IPS-NIHi7 (cell line): ENCODE measurements at regions not wholly inside any gene's neighbourhood (a gene's known extent, or its start where the extent isn't known, plus 50 kb on each side); places are given as distances from the start of the nearest gene placed in this dataset.
A peak's percentile ranks its signal among the peaks of the same experiment; 100 is the strongest.

Experiments
- DNase-seq: peaks from one replicate; pipeline ENCODE4 v3.0.0; 2012; ENCODE audit warnings: mixed read lengths; ENCODE audit errors: extremely low spot score

DNA sequence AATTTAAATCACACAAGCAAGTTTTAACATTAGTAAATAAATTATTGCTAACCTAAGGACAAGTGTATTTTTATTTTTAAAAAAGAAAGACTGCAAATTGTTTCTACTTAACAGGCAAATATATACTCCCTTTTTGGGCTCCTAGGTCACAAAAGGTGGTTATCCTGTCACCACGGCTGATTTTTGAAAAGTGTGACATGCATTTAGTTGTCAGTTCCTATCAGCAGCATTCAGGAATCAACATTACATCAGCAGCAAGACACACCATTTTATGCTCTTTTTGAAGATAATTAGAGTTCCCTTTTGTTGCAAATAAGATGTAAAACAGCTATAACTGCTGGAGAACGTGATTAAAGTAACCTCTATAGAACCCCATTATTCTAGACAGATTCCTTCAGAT lies 357.5 kb upstream of the TMCO5A start:
- no peak for DNase-seq

DNA sequence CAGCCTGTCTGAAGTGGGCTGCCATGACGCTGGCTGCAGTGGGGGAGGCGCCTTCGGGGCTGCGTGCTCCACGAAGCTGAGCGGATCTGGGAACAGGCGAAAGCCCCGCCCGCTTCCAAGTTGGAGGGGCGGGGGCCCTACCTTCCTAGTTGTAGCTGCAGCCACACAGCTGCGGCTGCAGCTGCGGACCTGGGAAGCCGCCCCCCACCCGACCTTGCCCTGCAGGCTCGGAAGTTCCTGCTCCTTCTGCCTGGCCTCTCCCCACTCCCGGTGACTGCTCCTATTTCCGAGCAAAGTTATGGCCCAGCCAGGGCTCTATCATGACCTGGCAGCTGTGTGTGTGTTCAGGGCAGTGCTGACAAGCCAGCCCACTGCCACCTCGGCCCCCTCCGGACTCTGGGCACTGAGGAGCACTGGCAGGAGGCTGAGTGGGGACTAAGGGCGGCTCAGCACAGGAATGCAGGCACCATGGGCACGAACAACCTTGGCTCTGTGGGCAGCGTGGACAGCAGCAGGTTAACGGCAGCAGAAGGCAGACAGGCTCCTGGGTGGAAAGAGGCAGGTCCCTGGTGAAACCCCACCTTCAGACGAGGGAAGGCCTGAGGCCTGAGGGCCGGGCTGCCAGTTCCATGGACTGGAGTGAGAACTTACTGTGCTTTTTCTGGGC lies 352.4 kb upstream of the TMCO5A start:
- DNase-seq: no peak

DNA sequence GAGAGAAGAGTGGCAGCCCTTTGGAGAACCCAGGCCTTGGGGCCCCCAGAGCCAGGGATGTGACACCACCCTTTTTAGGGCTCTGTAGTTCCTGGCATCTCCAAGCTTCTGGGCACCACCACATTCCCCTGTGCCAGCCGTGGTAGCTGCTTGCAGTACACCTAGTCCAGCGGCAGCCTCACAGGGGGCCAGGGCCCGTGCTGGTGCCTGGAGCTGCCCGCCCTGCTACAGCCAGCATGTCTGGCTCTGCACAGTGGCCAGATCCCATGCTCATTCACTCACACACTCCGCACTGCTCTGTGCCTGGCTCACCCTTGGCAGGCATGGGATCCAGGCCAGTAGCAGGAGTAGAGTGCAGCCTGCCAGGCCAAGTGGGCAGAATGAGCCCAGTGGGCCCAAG lies 351.6 kb upstream of the TMCO5A start:
- no peak for DNase-seq

DNA sequence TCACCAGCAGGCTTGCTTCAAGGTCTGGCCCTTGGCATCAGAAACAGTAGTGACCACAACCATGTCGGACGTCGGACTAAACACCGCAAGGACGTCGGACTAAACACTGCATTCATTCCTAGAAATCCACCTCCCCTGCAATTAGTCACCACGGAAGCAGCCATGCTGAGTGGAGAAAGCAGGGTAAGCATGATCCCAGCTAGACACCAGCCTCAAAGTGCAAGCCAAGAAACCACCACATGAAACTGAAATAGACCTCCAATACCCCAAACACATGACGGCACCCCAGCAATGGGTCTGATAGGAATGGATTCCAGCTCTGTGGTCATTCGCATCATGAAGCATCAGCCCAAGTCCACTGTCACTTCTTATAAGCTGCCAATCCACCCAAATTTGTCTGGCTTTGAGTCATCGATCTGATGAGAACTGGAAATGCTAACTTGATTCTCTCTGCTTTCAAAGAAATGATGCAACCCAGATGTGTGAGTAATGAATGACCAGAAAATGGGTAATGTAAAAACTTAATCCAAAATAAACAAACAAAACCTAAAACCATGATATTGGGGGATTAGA lies 348.3 kb upstream of the TMCO5A start:
- no peak for DNase-seq

DNA sequence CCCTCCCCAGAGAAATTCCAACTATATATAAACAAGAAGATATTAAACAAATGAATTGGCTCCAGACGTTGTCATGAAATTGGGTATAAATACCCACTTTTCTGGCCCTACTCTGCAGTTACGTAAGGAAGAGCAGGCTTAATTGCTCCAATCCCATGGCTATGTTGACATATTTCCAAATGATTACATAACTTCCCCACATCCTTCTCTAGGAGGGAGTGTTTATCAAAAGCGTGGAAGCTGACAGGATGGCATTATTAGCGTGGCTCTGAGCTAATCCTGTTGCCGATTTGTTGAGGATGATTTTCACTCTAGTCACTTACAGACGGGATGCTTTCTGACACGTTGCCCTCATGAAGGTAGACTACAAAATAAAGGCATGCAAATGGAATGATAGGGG lies 347.5 kb upstream of the TMCO5A start:
- DNase-seq: no peak

DNA sequence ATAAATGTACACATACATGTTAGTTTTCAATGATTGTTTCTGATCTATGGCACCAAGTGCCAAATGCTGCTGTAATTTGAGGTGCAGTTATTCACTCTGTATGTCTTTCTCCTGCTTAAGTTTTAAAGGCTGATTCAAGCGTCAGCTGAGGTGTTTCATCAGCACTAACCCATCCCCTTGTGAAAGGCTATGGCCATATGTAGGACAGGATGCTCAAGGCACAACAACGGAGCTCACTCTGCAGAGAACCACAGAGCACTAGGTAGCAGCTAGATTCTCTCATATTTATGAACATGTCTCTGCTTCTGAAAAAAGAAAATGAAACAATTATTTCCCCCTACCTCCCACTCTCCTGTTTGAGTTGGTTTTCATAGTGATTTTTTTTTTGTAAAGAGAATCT lies 340.0 kb upstream of the TMCO5A start:
- no peak for DNase-seq

DNA sequence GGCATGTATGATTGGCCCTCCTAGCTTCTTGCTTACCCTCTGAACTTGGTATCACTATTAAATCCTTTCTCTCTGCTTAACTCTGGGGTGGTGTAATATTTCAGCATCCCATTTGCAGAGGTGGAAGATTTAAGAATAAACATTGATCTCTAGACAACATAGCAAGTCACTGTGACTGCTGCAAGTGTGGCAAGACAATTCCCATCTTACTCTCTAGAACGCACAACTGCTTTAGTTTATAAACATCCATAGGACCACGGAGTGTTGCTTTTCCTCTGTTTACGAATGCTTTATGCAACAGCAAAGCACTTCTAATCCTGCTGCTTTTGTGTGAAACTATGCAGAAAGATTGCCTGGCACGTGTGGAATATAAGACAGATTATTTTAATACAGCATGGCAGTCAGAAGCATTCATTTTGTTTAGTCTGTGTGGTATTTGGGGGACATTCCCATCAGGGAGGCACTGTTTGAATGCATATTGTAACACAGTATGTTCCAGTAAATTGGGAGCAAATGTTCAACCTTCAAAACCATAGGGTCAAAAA lies 338.9 kb upstream of the TMCO5A start:
- DNase-seq: no peak

DNA sequence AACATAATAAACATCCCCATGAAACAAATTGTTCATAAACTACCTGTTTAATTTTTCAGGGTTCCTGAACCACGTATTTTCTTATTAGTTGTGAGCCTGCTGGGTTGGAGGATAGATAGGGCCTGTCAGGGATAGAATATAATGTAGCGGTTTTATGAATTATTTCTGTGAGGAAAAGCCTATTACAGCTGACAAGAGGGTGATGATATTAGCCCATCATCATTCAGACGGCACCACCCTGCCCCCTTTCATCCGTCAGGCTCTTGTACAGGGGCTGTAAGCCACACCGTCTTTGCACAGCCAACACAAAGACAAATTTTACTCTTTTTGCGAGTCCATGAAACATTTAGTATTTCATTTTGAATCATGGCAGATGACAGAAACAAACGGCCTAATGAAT lies 335.3 kb upstream of the TMCO5A start:
- no peak for DNase-seq

DNA sequence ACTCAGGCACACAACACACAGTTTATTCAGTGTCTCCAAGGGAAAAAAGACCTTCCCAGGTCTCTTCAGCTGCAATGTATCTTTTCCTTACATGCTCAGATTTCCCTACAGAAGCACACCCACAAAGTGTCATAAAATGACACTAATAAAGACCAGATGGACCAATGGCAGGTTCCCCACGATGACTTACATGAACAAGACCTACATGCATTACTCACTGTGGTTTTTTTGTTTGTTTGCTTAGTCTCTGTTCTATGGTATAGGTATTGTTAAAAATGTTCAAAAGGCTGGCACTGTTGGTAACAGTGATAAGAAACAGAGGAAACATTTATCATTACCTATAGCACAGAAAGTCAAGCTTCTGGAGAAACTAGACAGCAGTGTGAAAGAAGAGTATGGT lies 318.2 kb upstream of the TMCO5A start:
- no peak for DNase-seq

DNA sequence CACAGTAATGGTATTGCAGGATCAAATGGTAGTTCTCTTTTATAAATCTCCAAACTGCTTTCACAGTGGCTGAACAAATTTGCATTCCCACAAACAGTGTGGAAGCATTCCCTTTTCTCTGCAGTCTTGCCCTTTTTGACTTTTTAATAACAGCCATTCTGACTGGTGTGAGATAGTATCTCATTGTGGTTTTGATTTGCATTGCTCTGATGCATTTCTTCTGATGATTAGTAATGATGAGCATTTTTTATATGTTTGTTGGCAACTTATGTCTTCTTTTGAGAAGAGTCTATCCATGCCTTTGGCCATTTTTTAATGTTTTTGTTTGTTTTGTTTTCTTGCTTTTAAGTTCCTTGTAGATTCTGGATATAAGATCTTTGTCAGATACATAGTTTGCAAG lies 316.1 kb upstream of the TMCO5A start:
- DNase-seq: no peak

DNA sequence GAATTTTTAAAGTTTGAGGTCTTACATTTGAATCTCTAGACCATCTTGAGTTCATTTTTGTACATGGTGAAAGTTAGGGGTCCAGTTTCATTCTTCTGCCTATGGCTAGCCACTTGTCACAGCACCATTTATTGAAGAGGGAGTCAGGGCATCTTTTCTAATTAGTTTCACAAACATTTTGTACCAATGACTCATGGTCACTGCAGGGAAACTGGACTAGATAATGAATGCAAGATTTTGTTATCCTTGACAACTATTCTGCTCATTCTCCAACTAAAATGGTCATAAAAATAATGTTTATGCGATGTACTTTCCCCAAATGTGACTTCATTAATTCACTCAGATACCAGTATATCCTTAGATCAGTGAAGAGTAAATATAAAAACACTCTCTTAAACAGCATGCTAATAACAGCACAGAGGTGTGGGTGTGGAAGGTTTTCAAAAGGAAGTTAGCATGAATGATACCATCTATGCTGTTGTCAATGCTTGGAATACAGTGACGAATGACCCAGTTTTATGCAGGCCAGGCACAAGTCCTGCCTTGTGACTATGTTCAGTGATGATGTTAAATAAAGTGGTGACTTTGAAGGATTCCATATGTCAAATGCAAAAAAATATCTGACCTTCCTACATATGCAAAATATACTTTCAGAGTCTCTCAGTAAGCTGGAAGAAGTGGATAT lies 314.9 kb upstream of the TMCO5A start:
- DNase-seq: no peak

DNA sequence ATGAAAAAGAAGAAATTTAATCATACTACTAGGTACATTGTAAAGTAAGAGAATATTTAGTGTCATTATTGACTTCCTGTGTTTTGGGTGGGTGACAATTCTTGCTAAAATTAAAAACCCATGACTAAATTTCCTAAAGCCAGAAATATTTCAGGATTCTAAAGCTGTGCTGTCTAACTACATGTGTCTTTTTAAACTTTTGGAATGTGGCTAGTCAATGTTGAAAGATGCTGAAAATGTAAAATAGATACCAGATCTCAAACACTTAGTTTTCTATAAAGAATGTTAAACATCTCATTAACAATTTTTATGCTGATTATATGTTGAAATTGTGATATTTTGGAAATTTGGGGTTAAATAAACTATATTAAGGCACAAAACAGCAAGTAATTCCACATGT lies 308.9 kb upstream of the TMCO5A start:
- DNase-seq: no peak

DNA sequence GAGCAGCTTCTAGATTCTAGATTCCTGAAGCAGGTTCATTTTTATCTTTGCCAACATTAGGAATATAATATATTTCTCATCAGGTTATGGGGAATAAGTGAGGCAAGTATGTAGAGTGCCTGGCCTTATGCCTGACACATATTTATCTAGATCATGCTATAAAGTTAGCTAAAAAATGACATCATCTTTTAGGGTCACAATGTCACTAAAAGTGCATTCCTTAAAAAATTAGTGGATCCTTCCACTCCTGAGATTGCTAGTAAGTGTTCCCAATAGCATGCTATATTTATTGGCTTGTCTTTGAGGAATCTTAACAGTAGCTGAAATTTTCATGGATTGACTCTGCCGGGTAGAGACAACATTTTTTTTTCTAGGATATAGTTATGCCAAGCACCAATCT lies 305.9 kb upstream of the TMCO5A start:
- no peak for DNase-seq

DNA sequence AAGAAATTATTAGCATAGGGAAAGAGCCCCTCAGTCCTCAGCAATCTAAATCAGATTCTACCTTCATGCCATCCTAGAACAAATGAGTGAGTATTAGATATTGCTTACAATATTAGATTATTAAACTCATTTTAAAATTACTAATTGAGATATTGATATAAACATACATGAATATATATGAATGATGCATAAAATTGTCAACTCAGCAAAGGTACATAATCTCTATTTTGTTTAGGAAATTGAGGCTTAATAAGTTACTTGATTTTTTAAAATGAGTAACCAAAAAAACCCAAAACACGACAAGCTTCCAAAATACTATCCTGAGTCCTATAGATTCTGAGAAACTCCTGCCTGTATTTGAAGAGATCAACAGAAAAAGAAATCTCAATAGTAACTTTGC lies 297.7 kb upstream of the TMCO5A start:
- no peak for DNase-seq

DNA sequence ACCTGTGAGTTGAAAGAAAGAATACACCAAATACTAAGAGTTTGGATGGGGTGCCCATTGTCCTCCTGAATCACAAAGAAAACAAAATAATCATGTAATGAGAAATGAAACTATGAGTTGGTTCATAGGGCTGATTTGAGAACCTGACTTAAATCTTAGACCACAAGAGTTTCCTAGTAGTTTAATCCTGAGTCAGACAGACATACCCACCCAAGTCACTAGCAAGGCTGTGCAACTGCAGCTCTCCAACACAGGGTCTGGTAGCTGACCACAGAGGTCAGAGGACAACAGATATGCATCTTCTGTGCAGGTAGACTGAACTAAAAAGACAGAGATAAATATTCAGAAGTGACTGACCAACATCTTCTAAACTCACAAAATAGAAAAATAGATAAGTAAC lies 296.3 kb upstream of the TMCO5A start:
- no peak for DNase-seq

DNA sequence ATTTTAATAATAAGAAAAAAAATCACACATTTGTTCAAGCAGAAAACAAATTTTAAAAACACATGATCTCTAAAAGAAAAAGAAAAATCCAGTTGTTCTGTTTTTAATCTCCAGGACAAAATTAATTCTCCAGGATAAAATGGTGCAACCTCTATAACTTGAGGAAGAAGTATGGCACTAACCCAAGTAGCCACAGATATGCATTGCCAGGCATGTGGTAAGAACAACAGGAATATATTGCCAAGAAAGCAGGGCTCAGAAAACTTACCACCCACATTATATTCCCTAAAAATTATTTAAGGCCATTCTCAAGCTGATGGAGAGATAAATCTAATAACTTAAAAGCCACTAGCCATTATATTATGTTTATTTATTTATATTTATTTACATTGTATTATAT lies 295.7 kb upstream of the TMCO5A start:
- no peak for DNase-seq

DNA sequence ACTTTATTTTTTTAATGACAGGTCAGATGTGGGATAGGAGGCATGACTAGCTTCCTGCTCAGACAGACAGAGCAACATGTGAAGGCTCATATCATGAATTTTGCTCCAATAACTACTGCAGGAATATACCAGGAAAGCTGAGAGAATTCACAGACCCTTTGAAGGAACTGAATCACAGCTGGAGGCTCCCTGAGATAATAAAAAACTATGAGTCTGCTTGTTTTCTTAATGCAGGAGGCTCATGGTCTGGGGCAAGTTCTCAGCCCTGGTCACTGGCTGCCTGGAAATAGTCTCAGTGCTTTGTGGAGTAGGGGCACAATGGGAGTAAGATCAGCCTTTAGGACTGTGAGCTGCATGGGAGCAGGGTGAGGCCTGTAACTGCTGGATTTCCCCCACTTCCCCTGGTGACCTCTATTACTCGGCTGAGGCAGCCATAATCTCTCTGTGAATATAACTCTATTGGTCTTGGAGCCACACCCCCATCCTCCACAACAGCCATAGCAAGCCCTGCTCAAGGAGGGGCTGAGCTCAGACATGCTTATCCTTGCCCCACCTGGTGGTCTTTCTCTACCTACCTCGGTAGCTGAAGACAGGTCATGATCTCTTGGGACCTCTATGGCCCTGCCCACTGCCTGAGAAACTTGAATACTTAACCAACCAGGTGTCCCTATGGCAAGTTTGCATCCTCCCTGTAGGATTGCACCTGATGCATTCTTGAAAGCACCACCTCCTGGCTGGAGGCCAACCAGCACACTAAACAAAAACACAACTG lies 281.6 kb upstream of the TMCO5A start:
- DNase-seq: no peak

DNA sequence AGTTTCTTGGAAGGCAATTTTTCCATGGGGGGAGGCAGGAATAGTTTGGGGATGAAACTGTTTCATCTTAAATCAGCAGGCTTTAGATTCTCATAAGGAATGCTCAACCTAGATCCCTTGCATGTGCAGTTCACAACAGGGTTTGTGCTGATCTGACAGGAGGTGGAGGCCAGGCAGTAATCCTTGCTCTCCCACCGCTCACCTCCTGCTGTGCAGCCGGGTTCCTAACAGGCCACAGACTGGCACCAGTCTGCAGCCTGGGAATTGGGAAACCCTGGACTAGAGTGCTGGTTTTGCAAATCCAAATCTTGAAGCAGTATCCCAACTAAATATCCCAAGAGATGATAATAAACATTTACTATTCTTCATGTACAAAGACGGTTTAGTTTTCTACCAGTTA lies 256.3 kb upstream of the TMCO5A start:
- DNase-seq: no peak

DNA sequence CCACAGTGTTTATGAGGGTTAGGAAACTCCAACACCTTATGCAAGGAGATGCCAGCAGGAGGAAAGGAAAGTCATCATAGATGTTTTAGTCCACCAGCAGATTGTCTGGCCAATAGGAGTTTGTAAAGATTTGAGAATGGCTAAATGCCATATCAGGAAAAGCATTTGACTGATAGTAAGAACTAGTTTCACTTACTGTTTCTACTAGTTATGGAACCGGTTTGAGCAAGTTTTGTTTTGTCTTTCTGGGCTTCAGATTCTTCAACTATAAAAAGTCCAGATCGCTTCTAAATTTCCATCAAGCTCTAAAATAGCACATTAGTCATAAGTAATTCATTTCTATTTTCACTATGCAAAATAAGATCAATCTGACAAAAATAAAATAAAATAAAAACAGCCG lies 254.8 kb upstream of the TMCO5A start:
- DNase-seq: no peak

DNA sequence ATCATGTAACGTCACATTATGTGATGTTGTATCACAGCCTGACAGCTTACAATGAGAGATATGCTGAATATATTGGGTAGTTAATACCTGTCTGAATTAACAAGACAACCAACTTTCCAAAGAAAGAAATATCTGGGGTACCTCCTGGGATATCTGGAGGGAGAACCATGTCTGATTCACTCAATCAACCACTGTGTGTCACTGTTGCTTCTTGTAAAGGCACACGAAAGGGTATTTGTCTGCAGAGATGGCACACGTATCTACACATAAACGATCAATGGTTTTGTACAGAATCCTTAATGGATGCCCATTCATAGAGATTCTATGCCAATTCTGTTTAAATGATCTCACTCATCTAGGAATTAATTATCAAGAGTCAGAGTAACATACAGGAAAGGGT lies 252.1 kb upstream of the TMCO5A start:
- peak; percentile 34 for DNase-seq

DNA sequence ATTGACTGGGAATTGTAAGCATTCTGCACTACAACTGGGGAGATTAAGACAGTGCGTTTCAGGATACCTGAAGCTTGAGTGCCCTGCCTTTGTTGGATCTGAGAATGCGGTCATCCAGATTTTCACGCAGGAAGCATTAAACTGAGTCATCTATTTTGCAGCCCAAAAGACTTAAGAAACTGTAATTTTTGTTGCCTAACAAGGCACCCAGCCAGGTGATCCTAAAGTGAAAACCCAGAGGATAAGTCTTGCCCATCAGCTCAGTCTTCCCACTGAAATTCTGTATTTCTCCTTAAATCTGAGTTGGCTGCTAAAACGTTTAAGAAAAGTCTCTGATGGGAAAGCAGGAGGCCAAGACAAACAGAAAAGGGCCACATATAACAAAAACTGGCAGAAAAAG lies 242.5 kb upstream of the TMCO5A start:
- no peak for DNase-seq

DNA sequence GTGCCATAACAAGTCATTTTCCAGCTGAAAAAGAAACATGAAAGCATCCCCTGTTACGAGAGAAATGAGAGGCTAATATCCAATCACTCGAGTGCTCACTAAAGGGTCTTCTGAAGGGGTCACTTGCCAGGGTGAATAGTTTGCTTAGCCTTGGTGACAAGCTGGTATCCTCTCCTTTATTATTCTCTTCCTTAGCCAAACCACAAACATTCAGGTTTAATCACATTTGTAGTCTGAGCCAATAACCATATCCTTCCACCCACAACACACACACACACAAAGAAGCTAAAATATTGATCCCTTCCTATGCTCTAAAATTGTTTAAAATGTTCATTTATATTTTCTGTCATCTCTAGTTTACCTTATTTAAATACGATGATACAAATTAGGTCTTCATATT lies 240.5 kb upstream of the TMCO5A start:
- no peak for DNase-seq

DNA sequence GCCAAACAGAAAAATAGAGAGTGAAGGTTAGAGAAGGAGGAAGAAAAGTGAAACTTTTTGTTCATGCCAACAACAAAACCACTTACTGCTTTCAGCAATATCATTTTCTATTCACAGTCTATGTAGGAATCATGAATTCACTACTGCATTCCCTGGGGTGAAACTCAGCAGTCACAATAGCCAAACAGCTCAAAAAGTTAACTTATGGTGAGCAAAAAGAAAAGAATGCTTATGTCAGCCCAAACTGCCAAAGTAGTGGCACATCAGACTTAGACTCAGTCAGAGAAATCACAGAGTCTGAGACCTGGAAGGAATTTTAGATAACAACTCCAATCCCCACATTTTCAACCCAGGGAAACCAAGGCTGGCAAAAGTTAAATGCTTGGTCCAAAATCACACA lies 238.7 kb upstream of the TMCO5A start:
- DNase-seq: no peak
